IMR-90 (cell line): ENCODE measurements at regions not wholly inside any gene's neighbourhood (a gene's known extent, or its start where the extent isn't known, plus 50 kb on each side); places are given as distances from the start of the nearest gene placed in this dataset.

Source experiments
- CEBPB ChIP-seq: IDR thresholded peaks from 2 replicates; pipeline ENCODE4 v1.6.1; 2012; ENCODE audit warnings: low read depth, low read length, improper control_type of control experiment
- CTCF ChIP-seq: conservative IDR thresholded peaks from 2 replicates; pipeline ENCODE4 v1.5.1; 2012; ENCODE audit warnings: mild to moderate bottlenecking, low read depth, low read length, improper control_type of control experiment
- POLR2A ChIP-seq: IDR thresholded peaks from 2 replicates; pipeline ENCODE4 v1.6.1; 2012; ENCODE audit warnings: mild to moderate bottlenecking, low read depth, low read length
- RFX5 ChIP-seq: IDR thresholded peaks from 2 replicates; pipeline ENCODE4 v1.8.0; 2012; ENCODE audit warnings: low read depth, mild to moderate bottlenecking, low read length, moderate library complexity
- SMC3 ChIP-seq: fragments of 150-350 bp; IDR thresholded peaks from 2 replicates; pipeline ENCODE4 v1.6.1; 2016; ENCODE audit warnings: low read depth, mild to moderate bottlenecking, antibody characterized with exemption, low read length, moderate library complexity
- USF2 ChIP-seq: fragments of 150-350 bp; IDR thresholded peaks from 2 replicates; pipeline ENCODE4 v1.6.1; 2017; ENCODE audit warnings: mild to moderate bottlenecking, antibody characterized with exemption, low read length, low read depth

GRCh38 chr2:128807317-128807716, 488.6 kb upstream of the HS6ST1 start:
- no peak for TF ChIP-seq CTCF
- no peak for TF ChIP-seq CEBPB
- TF ChIP-seq POLR2A: no peak
- TF ChIP-seq SMC3: no peak
- TF ChIP-seq USF2: no peak
- TF ChIP-seq RFX5: no peak
